C1 segment of cervical spinal cord (tissue), 14 donors: ENCODE measurements at regions not wholly inside any gene's neighbourhood (a gene's known extent, or its start where the extent isn't known, plus 50 kb on each side); places are given as distances from the start of the nearest gene placed in this dataset.
"Not testable (repeated sequence)": the region's sequence is repeated elsewhere in the genome, so short reads cannot be mapped to it uniquely, and the experiment has no call there.

Experiments
- DNase-seq, 14 donors: peaks; one replicate each; lab custom pipeline; 2025; lab: John Stamatoyannopoulos, UW

GRCh38 chr9:136611606-136612005, 51.1 kb upstream of the EGFL7 start:
- no peak for DNase-seq

GRCh38 chr9:136611119-136611518, 51.6 kb upstream of the EGFL7 start:
- no peak for DNase-seq

GRCh38 chr9:136610426-136610825, 52.3 kb upstream of the EGFL7 start:
- DNase-seq, result no peak

GRCh38 chr9:136609838-136610311, 52.8 kb upstream of the EGFL7 start:
- no peak for DNase-seq

- DNase-seq, result no peak
Measured at GRCh38 chr9:136609160-136609475, 53.6 kb upstream of the EGFL7 start.

GRCh38 chr9:136608348-136609159, 54.2 kb upstream of the EGFL7 start:
- no peak for DNase-seq

GRCh38 chr9:136607334-136607919, 55.3 kb upstream of the EGFL7 start:
- DNase-seq, result no peak

- no peak for DNase-seq
Measured at GRCh38 chr9:136606687-136607333, 55.9 kb upstream of the EGFL7 start.

- peak in 7 of 14 donors; percentile 8 to 75 (median 42) for DNase-seq
Measured at GRCh38 chr9:136605988-136606660, 56.6 kb upstream of the EGFL7 start.

GRCh38 chr9:136604823-136605525, 57.7 kb upstream of the EGFL7 start:
- DNase-seq, result no peak

GRCh38 chr9:136603901-136604814, 58.3 kb upstream of the NOTCH1 start:
- DNase-seq, result no peak

GRCh38 chr9:136603216-136603615, 57.4 kb upstream of the NOTCH1 start:
- DNase-seq, result no peak

GRCh38 chr9:136602193-136602885, 56.5 kb upstream of the NOTCH1 start:
- DNase-seq, result no peak

GRCh38 chr9:136601250-136601973, 55.6 kb upstream of the NOTCH1 start:
- not testable (repeated sequence) for DNase-seq

- DNase-seq, result peak in 11 of 14 donors; percentile 26 to 79 (median 65)
Measured at GRCh38 chr9:136599811-136600660, 54.2 kb upstream of the NOTCH1 start.

GRCh38 chr9:136599074-136599531, 53.3 kb upstream of the NOTCH1 start:
- no peak for DNase-seq

- DNase-seq, result not testable (repeated sequence)
Measured at GRCh38 chr9:136598390-136599073, 52.7 kb upstream of the NOTCH1 start.
